MM.1S (cell line): ENCODE measurements at regions not wholly inside any gene's neighbourhood (a gene's known extent, or its start where the extent isn't known, plus 50 kb on each side); places are given as distances from the start of the nearest gene placed in this dataset.

Experiments used
- EZH2 ChIP-seq: fragments of 300-600 bp; sonication (generic); optimal IDR thresholded peaks from 2 replicates; pipeline ENCODE3; 2017; ENCODE audit warnings: low read depth, mild to moderate bottlenecking, antibody characterized with exemption, low read length, mixed read lengths
- EZH2phosphoT487 ChIP-seq: fragments of 300-600 bp; sonication (generic); IDR thresholded peaks from 2 replicates; pipeline ENCODE4 v1.6.1; 2018; ENCODE audit warnings: antibody characterized with exemption, low read length
- TF ChIP-seq, protein P1 (sequence below): fragments of 300-600 bp; sonication (generic); IDR thresholded peaks from 2 replicates; pipeline ENCODE4 v1.5.1; 2016; ENCODE audit warnings: antibody characterized with exemption, low read length, mixed read lengths

DNA sequence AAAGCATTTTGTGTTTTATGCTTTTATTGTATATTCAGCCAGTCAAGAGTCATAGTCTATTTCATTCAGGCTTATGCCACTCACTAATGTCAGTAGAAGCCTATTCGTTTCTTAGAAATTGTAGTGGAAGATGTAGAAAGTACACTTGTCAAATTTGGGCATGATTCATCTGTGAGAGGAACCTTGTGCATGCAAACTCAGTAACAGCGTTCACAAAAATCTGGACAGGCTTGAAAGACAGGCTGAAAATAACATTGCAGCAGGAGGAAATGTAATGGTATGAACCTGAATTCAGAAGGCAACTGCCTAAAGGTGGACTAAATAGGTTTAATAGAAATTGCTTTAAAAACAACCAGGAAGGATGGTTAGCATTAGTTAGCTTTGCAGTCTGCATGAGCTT is 213.5 kb downstream of the CMPK2 start:
- TF ChIP-seq, protein P1, sequence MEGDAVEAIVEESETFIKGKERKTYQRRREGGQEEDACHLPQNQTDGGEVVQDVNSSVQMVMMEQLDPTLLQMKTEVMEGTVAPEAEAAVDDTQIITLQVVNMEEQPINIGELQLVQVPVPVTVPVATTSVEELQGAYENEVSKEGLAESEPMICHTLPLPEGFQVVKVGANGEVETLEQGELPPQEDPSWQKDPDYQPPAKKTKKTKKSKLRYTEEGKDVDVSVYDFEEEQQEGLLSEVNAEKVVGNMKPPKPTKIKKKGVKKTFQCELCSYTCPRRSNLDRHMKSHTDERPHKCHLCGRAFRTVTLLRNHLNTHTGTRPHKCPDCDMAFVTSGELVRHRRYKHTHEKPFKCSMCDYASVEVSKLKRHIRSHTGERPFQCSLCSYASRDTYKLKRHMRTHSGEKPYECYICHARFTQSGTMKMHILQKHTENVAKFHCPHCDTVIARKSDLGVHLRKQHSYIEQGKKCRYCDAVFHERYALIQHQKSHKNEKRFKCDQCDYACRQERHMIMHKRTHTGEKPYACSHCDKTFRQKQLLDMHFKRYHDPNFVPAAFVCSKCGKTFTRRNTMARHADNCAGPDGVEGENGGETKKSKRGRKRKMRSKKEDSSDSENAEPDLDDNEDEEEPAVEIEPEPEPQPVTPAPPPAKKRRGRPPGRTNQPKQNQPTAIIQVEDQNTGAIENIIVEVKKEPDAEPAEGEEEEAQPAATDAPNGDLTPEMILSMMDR, result no peak
- TF ChIP-seq EZH2phosphoT487 (no peak), EZH2 (no peak)
